Right renal pelvis (tissue), 4 donors: ENCODE measurements at regions not wholly inside any gene's neighbourhood (a gene's known extent, or its start where the extent isn't known, plus 50 kb on each side); places are given as distances from the start of the nearest gene placed in this dataset.

ENCODE experiments used
- DNase-seq, 4 donors: peaks; one replicate each; pipeline ENCODE4 v3.0.0-alpha.2; 2013; ENCODE audit warnings: low read depth in 4 of 4, low spot score in 3 of 4, missing footprints in 1 of 4

DNA sequence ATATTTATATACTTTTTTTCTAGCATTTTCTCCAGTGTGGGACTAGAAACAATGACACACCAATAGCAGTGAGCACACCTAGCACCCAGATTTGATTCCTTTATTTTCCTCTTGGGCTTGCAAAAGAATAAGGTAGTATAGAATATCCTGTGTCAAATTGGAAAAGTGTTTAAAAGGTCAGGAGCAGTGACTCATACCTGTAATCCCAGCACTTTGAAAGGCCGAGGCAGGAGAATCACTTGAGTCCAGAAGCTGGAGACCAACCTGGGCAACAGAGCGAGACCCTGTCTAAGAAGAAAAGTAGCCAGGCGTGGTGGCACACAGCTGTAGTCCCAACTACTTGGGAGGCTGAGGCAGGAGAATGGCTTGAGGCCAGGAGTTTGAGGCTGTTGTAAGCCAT lies 53.8 kb upstream of the SGPP1 start:
- DNase-seq: no peak

DNA sequence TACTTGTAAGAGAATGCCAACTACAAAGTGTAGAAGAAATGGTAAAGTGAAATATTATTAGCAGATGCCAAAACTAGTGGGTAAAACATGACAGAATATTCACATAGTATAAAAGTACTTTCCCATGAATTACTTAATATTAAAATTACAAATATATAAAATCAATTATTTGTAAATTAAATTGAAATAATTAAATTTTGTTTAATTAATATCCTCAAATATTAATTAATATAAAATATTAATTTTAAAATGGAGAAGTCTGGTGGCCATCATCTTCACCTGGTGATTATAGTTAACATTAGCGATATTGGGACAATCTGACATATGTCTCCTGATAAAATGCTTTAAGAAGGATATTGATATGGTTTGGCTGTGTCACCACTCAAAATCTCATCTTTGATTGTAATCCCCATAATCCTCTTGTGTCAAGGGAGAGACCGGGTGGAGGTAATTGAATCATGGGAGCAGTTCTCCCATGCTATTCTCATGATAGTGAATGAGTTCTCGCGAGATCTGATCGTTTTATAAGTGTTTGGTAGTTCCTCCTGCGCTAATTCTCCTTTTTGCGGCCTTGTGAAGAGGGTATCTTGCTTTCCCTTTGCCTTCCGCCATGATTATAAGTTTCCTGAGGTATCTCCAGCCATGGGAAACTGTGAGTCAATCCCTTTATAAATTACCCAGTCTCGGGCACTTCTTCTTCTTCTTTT lies 55.0 kb upstream of the SGPP1 start:
- DNase-seq: no peak

DNA sequence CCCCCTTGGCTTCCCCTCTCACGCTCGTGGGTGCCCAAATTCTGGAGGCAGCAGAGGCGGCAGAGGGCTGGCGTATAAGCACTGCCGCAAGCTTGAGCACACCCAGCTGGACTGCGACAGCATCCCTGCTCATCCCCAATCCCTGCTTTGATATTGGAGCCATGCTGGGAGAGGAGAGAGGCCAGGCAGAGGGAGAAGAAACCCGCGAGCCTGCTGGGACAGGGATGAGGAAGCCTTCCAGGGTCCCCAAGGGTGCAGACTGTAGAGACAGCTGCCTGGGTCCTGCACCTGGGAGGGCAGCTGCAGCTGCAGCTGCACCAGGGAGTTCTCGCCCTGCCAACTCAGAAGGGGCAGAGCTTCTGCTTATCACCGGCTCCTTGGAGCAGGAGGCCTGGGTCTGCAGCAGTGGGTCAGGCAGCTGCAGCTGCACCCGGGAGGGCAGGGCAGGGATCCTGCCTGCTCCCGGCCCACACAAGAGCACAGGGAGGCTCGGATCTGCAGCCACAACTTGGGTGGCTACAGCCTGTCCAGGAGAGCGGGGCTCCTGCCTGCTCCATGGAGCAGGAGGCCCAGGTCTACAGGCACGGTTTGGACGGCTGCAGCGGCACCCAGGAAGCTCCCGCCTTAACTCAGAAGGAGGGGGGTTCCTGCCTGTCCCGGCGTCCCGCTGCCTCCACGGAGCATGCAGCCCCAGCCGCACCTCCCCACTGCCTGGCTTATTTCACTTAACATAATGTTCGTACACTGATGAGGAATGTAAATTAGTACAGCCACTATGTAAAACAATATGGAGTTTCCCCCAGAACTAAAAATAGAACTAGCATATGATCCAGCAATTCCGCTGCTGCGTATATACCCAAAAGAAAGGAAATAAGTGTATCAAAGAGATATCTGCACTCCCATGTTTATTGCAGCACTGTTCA lies 60.4 kb upstream of the SGPP1 start:
- peak in 1 of 4 donors; percentile 6 for DNase-seq

DNA sequence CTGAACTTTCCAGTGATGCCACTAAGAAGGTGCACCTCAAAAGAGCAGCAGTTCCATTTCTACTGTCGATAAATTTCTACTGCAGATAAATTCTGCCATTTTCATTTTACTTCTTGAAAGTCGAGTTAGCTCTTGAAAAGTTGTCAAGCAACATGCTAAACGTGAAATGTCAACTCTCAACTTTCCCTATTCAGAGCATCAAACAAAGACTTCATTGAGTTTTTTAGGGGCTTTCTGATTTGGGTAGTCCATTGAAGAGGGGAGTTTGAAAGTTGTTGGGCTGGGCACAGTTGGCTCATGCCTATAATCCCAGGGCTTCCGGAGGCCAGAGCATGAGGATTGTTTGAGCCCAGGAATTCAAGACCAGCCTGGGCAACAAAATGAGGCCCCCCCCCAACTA lies 59.4 kb upstream of the SYNE2 start:
- DNase-seq: no peak

DNA sequence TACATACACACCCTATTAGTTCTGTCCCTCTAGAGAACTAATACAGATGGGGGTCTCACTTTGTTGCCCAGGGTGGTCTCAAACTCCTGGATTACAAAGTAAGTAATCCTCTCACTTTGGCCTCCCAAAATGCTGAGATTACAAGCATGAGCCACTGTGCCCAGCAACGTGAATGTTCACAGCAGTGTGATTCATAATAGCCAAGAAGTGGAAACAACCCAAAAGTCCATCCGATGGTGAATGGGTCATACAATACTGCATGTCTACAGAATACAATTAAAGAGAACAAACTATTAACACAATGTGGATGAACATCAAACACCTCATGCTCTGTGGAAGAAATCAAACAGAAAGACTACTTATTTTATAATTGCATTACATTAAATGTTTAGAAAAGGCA lies 57.3 kb upstream of the SYNE2 start:
- no peak for DNase-seq

DNA sequence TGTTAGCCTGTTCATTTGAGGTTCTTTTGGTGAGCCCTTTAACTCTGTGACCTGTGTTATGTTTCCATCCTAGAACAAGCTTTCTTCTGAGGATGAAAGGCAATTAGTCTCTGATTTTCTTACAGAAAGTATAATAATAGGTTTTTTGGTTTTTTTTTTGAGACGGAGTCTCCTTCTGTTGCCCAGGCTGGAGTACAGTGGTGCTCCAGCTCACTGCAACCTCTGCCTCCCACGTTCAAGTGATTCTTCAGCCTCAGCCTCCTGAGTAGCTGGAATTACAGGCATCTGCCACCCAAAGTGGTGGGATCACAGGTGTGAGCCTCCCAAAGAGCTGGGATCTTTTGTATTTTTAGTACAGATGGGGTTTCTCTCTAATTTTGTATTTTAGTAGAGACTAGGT lies 52.7 kb upstream of the SYNE2 start:
- no peak for DNase-seq

DNA sequence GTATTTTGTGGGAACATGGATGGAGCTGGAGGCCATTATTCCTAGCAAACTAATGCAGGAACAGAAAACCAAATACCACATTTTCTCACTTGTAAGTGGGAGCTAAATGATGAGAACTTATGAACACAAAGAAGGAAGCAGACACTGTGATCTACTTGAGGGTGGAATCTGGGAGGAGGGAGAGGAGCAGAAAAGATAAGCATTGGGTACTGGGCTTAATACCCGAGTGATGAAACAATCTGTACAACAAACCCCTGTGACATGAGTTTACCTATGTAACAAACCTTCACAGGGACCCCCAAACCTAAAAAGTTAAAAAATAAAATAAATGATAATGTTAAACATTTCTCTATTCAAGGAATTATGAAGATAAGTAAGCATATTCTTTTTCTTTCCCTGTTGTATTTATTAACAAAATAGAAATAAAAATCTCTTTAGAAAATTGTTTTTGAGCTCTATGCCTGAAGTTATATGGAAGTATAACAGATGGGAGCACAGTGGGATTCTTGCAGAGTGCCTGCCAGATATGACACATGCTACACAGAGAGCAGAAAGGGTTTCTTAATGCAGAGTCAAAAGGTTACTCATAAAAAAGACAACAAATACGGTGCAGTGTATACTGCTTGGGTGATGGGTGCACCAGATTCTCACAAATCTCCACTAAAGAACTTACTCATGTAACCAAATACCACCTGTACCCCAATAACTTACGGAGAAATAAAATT lies 52.0 kb upstream of the SYNE2 start:
- no peak for DNase-seq
